ENCODE measurements at regions not wholly inside any gene's neighbourhood (a gene's known extent, or its start where the extent isn't known, plus 50 kb on each side); places are given as distances from the start of the nearest gene placed in this dataset.
"Not testable (repeated sequence)": the region's sequence is repeated elsewhere in the genome, so short reads cannot be mapped to it uniquely, and the experiment has no call there.

GRCh38 chr13:61277088-61277487 lies 138.6 kb downstream of the PCDH20 start:
- Histone ChIP-seq H3K36me3 (replicated peaks; ENCODE audit: insufficient read depth, low read depth) (no peaks in the 10 kb centered on the region), H3K4me3 (no peak overlapping the region), H3K4me1 (ENCODE audit: insufficient read depth) (no peaks in the 10 kb centered on the region), H2AFZ (no peak overlapping the region), H3K79me2 (no peaks in the 10 kb centered on the region), H4K20me1 (ENCODE audit: insufficient read depth, poor library complexity, severe bottlenecking) (no peaks in the 10 kb centered on the region), H3K9me2 (replicated peaks; ENCODE audit: insufficient read depth) (no peaks in the 10 kb centered on the region), H3K4me2 (no peak overlapping the region), H3K27me3 (no peaks in the 10 kb centered on the region), H3K9me3 (ENCODE audit: low read depth) (no peaks in the 10 kb centered on the region), H3K27ac (no peak overlapping the region)
- TF ChIP-seq EZH2 (IDR thresholded peaks at IDR 0.05; ENCODE audit: borderline replicate concordance) (no peak), CTCF (IDR thresholded peaks at IDR 0.05; ENCODE audit: poor library complexity) (no peak), EZH2phosphoT487 (IDR thresholded peaks at IDR 0.05; ENCODE audit: low read depth, severe bottlenecking, unreplicated experiment) (no peak)
- 95% methylated on average over 1 of the region's 1 CpG for WGBS (ENCODE audit: low lambda C conversion rate, missing lambda C conversion rate)
- no peak for DNase-seq (ENCODE audit: low spot score)

GRCh38 chr13:61276401-61276800 lies 139.2 kb downstream of the PCDH20 start:
- H3K4me3 ChIP-seq: no peak overlapping the region
- TF ChIP-seq EZH2phosphoT487 (IDR thresholded peaks at IDR 0.05; ENCODE audit: low read depth, severe bottlenecking, unreplicated experiment): no peak
- TF ChIP-seq EZH2 (IDR thresholded peaks at IDR 0.05; ENCODE audit: borderline replicate concordance): no peak
- TF ChIP-seq CTCF (IDR thresholded peaks at IDR 0.05; ENCODE audit: poor library complexity): no peak
- no peak for DNase-seq (ENCODE audit: low spot score)
- H3K79me2 ChIP-seq: no peaks in the 10 kb centered on the region
- H3K27ac ChIP-seq: no peak overlapping the region
- H4K20me1 ChIP-seq (ENCODE audit: insufficient read depth, poor library complexity, severe bottlenecking): no peaks in the 10 kb centered on the region
- no peaks in the 10 kb centered on the region for H3K27me3 ChIP-seq
- no peaks in the 10 kb centered on the region for H3K9me3 ChIP-seq (ENCODE audit: low read depth)
- WGBS (ENCODE audit: low lambda C conversion rate, missing lambda C conversion rate): 85% methylated on average over 2 of the region's 2 CpGs
- no peaks in the 10 kb centered on the region for H3K4me1 ChIP-seq (ENCODE audit: insufficient read depth)
- no peak overlapping the region for H2AFZ ChIP-seq
- no peak overlapping the region for H3K4me2 ChIP-seq
- no peaks in the 10 kb centered on the region for H3K9me2 ChIP-seq (replicated peaks; ENCODE audit: insufficient read depth)
- no peaks in the 10 kb centered on the region for H3K36me3 ChIP-seq (replicated peaks; ENCODE audit: insufficient read depth, low read depth)

DNA sequence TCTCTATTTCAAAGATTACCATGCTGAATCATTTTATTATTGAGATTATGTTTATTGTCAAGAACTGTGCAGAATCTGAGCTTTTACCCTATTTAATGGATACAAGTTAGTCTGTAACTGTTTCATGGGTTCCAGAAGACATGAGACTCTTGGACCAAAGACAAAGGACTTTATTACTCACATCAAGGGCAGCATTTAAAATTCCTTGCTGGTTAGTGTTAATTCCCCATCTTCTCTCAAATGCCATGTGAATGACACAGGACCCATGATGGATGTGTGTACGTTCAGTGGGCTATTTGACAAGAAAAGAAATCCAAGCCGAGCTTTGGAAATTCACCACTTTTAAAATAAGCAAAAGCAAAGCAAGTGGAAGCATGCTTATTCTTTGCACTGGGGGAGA lies 139.9 kb downstream of the PCDH20 start:
- DNase-seq (ENCODE audit: low spot score): no peak
- Histone ChIP-seq H3K27ac (no peak overlapping the region), H2AFZ (no peak overlapping the region), H3K4me1 (ENCODE audit: insufficient read depth) (no peaks in the 10 kb centered on the region), H3K4me2 (no peak overlapping the region), H3K79me2 (no peaks in the 10 kb centered on the region), H3K36me3 (replicated peaks; ENCODE audit: insufficient read depth, low read depth) (no peaks in the 10 kb centered on the region), H4K20me1 (ENCODE audit: insufficient read depth, poor library complexity, severe bottlenecking) (no peaks in the 10 kb centered on the region), H3K9me3 (ENCODE audit: low read depth) (no peaks in the 10 kb centered on the region), H3K4me3 (no peak overlapping the region), H3K27me3 (no peaks in the 10 kb centered on the region), H3K9me2 (replicated peaks; ENCODE audit: insufficient read depth) (no peaks in the 10 kb centered on the region)
- TF ChIP-seq CTCF (IDR thresholded peaks at IDR 0.05; ENCODE audit: poor library complexity) (no peak), EZH2 (IDR thresholded peaks at IDR 0.05; ENCODE audit: borderline replicate concordance) (no peak), EZH2phosphoT487 (IDR thresholded peaks at IDR 0.05; ENCODE audit: low read depth, severe bottlenecking, unreplicated experiment) (no peak)
- WGBS (ENCODE audit: low lambda C conversion rate, missing lambda C conversion rate): 50% methylated on average over 2 of the region's 2 CpGs

DNA sequence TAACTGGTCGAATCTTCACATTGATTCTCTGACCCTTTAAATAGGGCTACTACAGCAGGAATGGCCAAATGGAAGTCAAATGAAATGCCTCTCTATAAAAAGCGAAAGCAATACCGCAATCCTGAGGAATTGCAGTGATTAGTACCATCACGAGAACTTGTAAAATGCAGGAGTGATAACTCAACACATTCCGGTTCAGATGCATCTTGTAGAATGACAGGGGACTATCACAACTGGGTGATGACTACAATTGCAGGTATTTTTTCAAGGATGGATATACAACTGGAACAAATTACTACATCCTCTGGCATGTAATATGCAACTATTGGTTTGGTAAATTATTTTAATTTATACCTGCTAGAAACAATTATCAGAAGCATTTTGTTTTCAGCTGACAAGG lies 140.4 kb downstream of the PCDH20 start:
- Histone ChIP-seq H3K4me2 (no peak overlapping the region), H4K20me1 (ENCODE audit: insufficient read depth, poor library complexity, severe bottlenecking) (no peaks in the 10 kb centered on the region), H2AFZ (no peak overlapping the region), H3K4me3 (no peak overlapping the region), H3K27ac (no peak overlapping the region), H3K36me3 (replicated peaks; ENCODE audit: insufficient read depth, low read depth) (no peaks in the 10 kb centered on the region), H3K4me1 (ENCODE audit: insufficient read depth) (no peaks in the 10 kb centered on the region), H3K79me2 (no peaks in the 10 kb centered on the region), H3K9me2 (replicated peaks; ENCODE audit: insufficient read depth) (no peaks in the 10 kb centered on the region), H3K27me3 (no peaks in the 10 kb centered on the region), H3K9me3 (ENCODE audit: low read depth) (no peaks in the 10 kb centered on the region)
- WGBS (ENCODE audit: low lambda C conversion rate, missing lambda C conversion rate): 88% methylated on average over 5 of the region's 5 CpGs
- TF ChIP-seq EZH2 (IDR thresholded peaks at IDR 0.05; ENCODE audit: borderline replicate concordance) (no peak), CTCF (IDR thresholded peaks at IDR 0.05; ENCODE audit: poor library complexity) (no peak), EZH2phosphoT487 (IDR thresholded peaks at IDR 0.05; ENCODE audit: low read depth, severe bottlenecking, unreplicated experiment) (no peak)
- DNase-seq (ENCODE audit: low spot score): no peak

- 90% methylated on average over 6 of the region's 6 CpGs for WGBS (ENCODE audit: low lambda C conversion rate, missing lambda C conversion rate)
Measured at GRCh38 chr13:61266896-61267295, 148.8 kb downstream of the PCDH20 start.

More at GRCh38 chr13:61266896-61267295, 148.8 kb downstream of the PCDH20 start:
- not testable (repeated sequence) for H3K36me3 ChIP-seq (replicated peaks; ENCODE audit: insufficient read depth, low read depth); H3K27ac ChIP-seq; H3K79me2 ChIP-seq; H3K4me3 ChIP-seq; H4K20me1 ChIP-seq (ENCODE audit: insufficient read depth, poor library complexity, severe bottlenecking); H2AFZ ChIP-seq; H3K9me3 ChIP-seq (ENCODE audit: low read depth); H3K4me1 ChIP-seq (ENCODE audit: insufficient read depth); DNase-seq (ENCODE audit: low spot score); H3K4me2 ChIP-seq; H3K9me2 ChIP-seq (replicated peaks; ENCODE audit: insufficient read depth); H3K27me3 ChIP-seq

All from hepatocyte (in vitro differentiated cells).